HCT116 (cell line): ENCODE measurements at regions not wholly inside any gene's neighbourhood (a gene's known extent, or its start where the extent isn't known, plus 50 kb on each side); places are given as distances from the start of the nearest gene placed in this dataset.

Experiments
- ATAC-seq: fragments of 200-7000 bp; cut with Tn5 transposase; 2 replicates; pipeline ENCODE4 v1.9.1; 2020; ENCODE audit warnings: mild to moderate bottlenecking, moderate library complexity
- BruUV-seq: library from RNA; stranded (reverse); fragments of 400-500 nt; replicated peaks from 2 replicates; lab custom pipeline; 2021; lab: Mats Ljungman, UMichigan
- CTCF ChIA-PET: fragments of 300-600 bp; sonication (Branson Sonifier 250); formaldehyde crosslinking; loops from one replicate; lab custom pipeline; 2021; ENCODE audit warnings: antibody characterized with exemption; lab: Charles Lee
- POLR2A ChIA-PET: fragments of 300-600, 350-600 bp; sonication (Branson Sonifier 250); formaldehyde crosslinking; loops from one replicate; lab custom pipeline; 2021; ENCODE audit warnings: antibody characterized with exemption; lab: Charles Lee
- RAD21 ChIA-PET, 2 experiments: fragments of 300-600 bp; sonication (Branson Sonifier 250); formaldehyde crosslinking; loops; one replicate each; lab custom pipeline; 2023; ENCODE audit warnings: low total read pairs in 2 of 2; ENCODE audit not compliant: uncharacterized antibody in 2 of 2, unreplicated experiment in 2 of 2, low non-redundant PET in 1 of 2; lab: Charles Lee
- DNase-seq: peaks from one replicate; pipeline ENCODE4 v3.0.0-alpha.2; 2010; ENCODE audit warnings: low read depth, low spot score
- H2AFZ ChIP-seq: fragments of 200-600 bp; shearing (Covaris generic), sonication (generic); 2 replicates; pipeline ENCODE4 v1.6.1; 2017; ENCODE audit warnings: low read depth, mixed run types, mixed read lengths, antibody characterized with exemption, low read length; ENCODE audit not compliant: poor library complexity, severe bottlenecking
- H3K27ac ChIP-seq: 2 replicates; pipeline ENCODE4 v1.5.1; 2012; ENCODE audit warnings: low read depth, low read length
- H3K27me3 ChIP-seq: fragments of 200-600 bp; sonication (generic); 2 replicates; pipeline ENCODE4 v1.6.1; 2016; ENCODE audit warnings: mixed run types, low read length, mixed read lengths; ENCODE audit not compliant: insufficient read depth
- H3K36me3 ChIP-seq, 2 experiments: fragments of 200-500 bp in 1 of 2; fragments of 200-600 bp in 1 of 2; sonication (Bioruptor generic) in 1 of 2; sonication (generic) in 1 of 2; 2 replicates each; pipeline versions ENCODE4 v1.5.1 to v1.6.1; 2014 to 2016; ENCODE audit warnings: low read length in 2 of 2, inconsistent platforms in 1 of 2, mixed read lengths in 1 of 2, mixed run types in 1 of 2; ENCODE audit not compliant: insufficient read depth in 2 of 2, control insufficient read depth in 1 of 2
- H3K4me1 ChIP-seq, 2 experiments: fragments of 200-600 bp in 1 of 2; sonication (generic) in 1 of 2; 2 replicates each; pipeline versions ENCODE4 v1.5.1 to v1.6.1; 2012 to 2017; ENCODE audit warnings: low read length in 2 of 2, inconsistent platforms in 1 of 2, mild to moderate bottlenecking in 1 of 2, mixed read lengths in 1 of 2, mixed run types in 1 of 2, moderate library complexity in 1 of 2; ENCODE audit not compliant: insufficient read depth in 2 of 2, control insufficient read depth in 1 of 2
- H3K4me2 ChIP-seq: fragments of 200-600 bp; sonication (generic); 2 replicates; pipeline ENCODE4 v1.6.1; 2017; ENCODE audit warnings: mixed run types, low read length, mixed read lengths
- H3K4me3 ChIP-seq, 2 experiments: fragments of 200-600 bp in 1 of 2; sonication (generic) in 1 of 2; replicated peaks in 1 of 2; 2 replicates each; pipeline ENCODE4 v1.5.1; 2011 to 2016; ENCODE audit warnings: low read length in 2 of 2, control low read depth in 1 of 2, low read depth in 1 of 2, mild to moderate bottlenecking in 1 of 2, mixed read lengths in 1 of 2, mixed run types in 1 of 2
- H3K79me2 ChIP-seq: fragments of 200-600 bp; sonication (generic); 2 replicates; pipeline ENCODE4 v1.6.1; 2017; ENCODE audit warnings: mild to moderate bottlenecking, mixed run types, low read length, moderate library complexity, mixed read lengths; ENCODE audit not compliant: insufficient read depth
- H3K9ac ChIP-seq: fragments of 200-600 bp; sonication (generic); 2 replicates; pipeline ENCODE4 v1.6.1; 2016; ENCODE audit warnings: low read length, mixed read lengths
- H3K9me2 ChIP-seq: fragments of 200-600 bp; sonication (generic), shearing (Covaris generic); 2 replicates; pipeline ENCODE4 v1.6.1; 2017; ENCODE audit warnings: mixed run types, mild to moderate bottlenecking, moderate library complexity; ENCODE audit not compliant: insufficient read depth
- H3K9me3 ChIP-seq, 2 experiments: fragments of 200-500 bp in 1 of 2; fragments of 200-600 bp in 1 of 2; sonication (Bioruptor generic) in 1 of 2; sonication (generic) in 1 of 2; 2 replicates each; pipeline ENCODE4 v1.6.1; 2014 to 2017; ENCODE audit warnings: low read length in 2 of 2, mixed read lengths in 2 of 2, inconsistent platforms in 1 of 2, low read depth in 1 of 2, mild to moderate bottlenecking in 1 of 2, mixed run types in 1 of 2, moderate library complexity in 1 of 2; ENCODE audit not compliant: control insufficient read depth in 1 of 2, insufficient read depth in 1 of 2
- H4K20me1 ChIP-seq: fragments of 200-600 bp; sonication (generic), shearing (Covaris generic); 2 replicates; pipeline ENCODE4 v1.6.1; 2017; ENCODE audit warnings: mixed run types, mild to moderate bottlenecking, moderate library complexity; ENCODE audit not compliant: insufficient read depth
- CBX3 ChIP-seq: IDR thresholded peaks from 2 replicates; pipeline ENCODE4 v1.6.1; 2012; ENCODE audit warnings: low read depth
- EZH2 ChIP-seq: fragments of 200-600 bp; sonication (generic); IDR thresholded peaks from 2 replicates; pipeline ENCODE4 v1.6.1; 2017; ENCODE audit warnings: antibody characterized with exemption, mixed run types
- EZH2phosphoT487 ChIP-seq: fragments of 200-600 bp; IDR thresholded peaks from 2 replicates; pipeline ENCODE4 v1.6.1; 2018; ENCODE audit warnings: antibody characterized with exemption, borderline replicate concordance
- FOSL1 ChIP-seq: IDR thresholded peaks from 2 replicates; pipeline ENCODE4 v1.6.1; 2012; ENCODE audit warnings: low read depth
- JUND ChIP-seq: IDR thresholded peaks from 2 replicates; pipeline ENCODE4 v1.6.1; 2012
- POLR2AphosphoS5 ChIP-seq: IDR thresholded peaks from 2 replicates; pipeline ENCODE4 v1.6.1; 2011; ENCODE audit warnings: mild to moderate bottlenecking, low read depth, low read length, moderate library complexity
- RAD21 ChIP-seq: IDR thresholded peaks from 2 replicates; pipeline ENCODE4 v1.6.1; 2012; ENCODE audit warnings: low read depth, mild to moderate bottlenecking
- REST ChIP-seq: IDR thresholded peaks from 2 replicates; pipeline ENCODE4 v1.6.1; 2012; ENCODE audit warnings: low read depth
- SIN3A ChIP-seq: IDR thresholded peaks from 2 replicates; pipeline ENCODE4 v1.6.1; 2012; ENCODE audit warnings: low read depth
- SP1 ChIP-seq: IDR thresholded peaks from 2 replicates; pipeline ENCODE4 v1.6.1; 2012; ENCODE audit warnings: low read depth
- SRF ChIP-seq: IDR thresholded peaks from 2 replicates; pipeline ENCODE4 v1.6.1; 2012; ENCODE audit warnings: low read depth
- YY1 ChIP-seq: IDR thresholded peaks from 2 replicates; pipeline ENCODE4 v1.6.1; 2011; ENCODE audit warnings: low read length, low read depth, moderate library complexity, mild to moderate bottlenecking; ENCODE audit not compliant: insufficient replicate concordance; ENCODE audit errors: extremely low read depth
- intact Hi-C: fragments of 100-400 bp; cut with micrococcal nuclease; formaldehyde crosslinking; loops from 2 replicates; pipeline ENCODE4 v1.10.0; 2022

GRCh38 chr3:88918841-88919240 is 188.6 kb upstream of the EPHA3 start:
- ChIA-PET POLR2A (no interaction called here), CTCF (no interaction called here), RAD21 (no interaction called here)
- Histone ChIP-seq H3K4me1 (no peaks in the 10 kb centered on the region), H3K4me2 (no peak overlapping the region), H3K27ac (no peak overlapping the region), H3K4me3 (no peak overlapping the region), H3K9me3 (peaks cover 7 to 24% of the 10 kb centered on the region in 2 experiments; a peak in 2 of 4 replicates), H3K9me2 (no peaks in the 10 kb centered on the region), H4K20me1 (no peaks in the 10 kb centered on the region), H3K9ac (no peak overlapping the region), H3K36me3 (no peaks in the 10 kb centered on the region), H3K79me2 (no peaks in the 10 kb centered on the region), H3K27me3 (no peaks in the 10 kb centered on the region), H2AFZ (no peak overlapping the region)
- BruUV-seq = no TSS peak
- intact Hi-C loops = no loop called here
- DNase-seq (no peak), ATAC-seq (no peak)
- TF ChIP-seq YY1 = no peak

GRCh38 chr3:88921986-88922385 is 185.4 kb upstream of the EPHA3 start:
- Histone ChIP-seq H3K4me1 (no peaks in the 10 kb centered on the region), H3K9me3 (peaks cover 7 to 21% of the 10 kb centered on the region in 2 experiments; a peak in 2 of 4 replicates), H3K9me2 (no peaks in the 10 kb centered on the region), H3K4me2 (no peak overlapping the region), H3K79me2 (no peaks in the 10 kb centered on the region), H3K9ac (no peak overlapping the region), H2AFZ (no peak overlapping the region), H3K4me3 (no peak overlapping the region), H3K27ac (no peak overlapping the region), H3K27me3 (no peaks in the 10 kb centered on the region), H4K20me1 (no peaks in the 10 kb centered on the region), H3K36me3 (no peaks in the 10 kb centered on the region)
- ATAC-seq (no peak), DNase-seq (no peak)
- RAD21 ChIA-PET = no interaction called here
- TF ChIP-seq CBX3 (no peak), EZH2phosphoT487 (no peak), SRF (no peak), REST (no peak), SIN3A (no peak), POLR2AphosphoS5 (no peak), FOSL1 (no peak), SP1 (no peak), JUND (no peak), EZH2 (no peak), RAD21 (no peak)
- POLR2A ChIA-PET = no interaction called here
- CTCF ChIA-PET = no interaction called here
- no TSS peak for BruUV-seq
- intact Hi-C loops = no loop called here
